ENCODE measurements at regions not wholly inside any gene's neighbourhood (a gene's known extent, or its start where the extent isn't known, plus 50 kb on each side); places are given as distances from the start of the nearest gene placed in this dataset.

DNA sequence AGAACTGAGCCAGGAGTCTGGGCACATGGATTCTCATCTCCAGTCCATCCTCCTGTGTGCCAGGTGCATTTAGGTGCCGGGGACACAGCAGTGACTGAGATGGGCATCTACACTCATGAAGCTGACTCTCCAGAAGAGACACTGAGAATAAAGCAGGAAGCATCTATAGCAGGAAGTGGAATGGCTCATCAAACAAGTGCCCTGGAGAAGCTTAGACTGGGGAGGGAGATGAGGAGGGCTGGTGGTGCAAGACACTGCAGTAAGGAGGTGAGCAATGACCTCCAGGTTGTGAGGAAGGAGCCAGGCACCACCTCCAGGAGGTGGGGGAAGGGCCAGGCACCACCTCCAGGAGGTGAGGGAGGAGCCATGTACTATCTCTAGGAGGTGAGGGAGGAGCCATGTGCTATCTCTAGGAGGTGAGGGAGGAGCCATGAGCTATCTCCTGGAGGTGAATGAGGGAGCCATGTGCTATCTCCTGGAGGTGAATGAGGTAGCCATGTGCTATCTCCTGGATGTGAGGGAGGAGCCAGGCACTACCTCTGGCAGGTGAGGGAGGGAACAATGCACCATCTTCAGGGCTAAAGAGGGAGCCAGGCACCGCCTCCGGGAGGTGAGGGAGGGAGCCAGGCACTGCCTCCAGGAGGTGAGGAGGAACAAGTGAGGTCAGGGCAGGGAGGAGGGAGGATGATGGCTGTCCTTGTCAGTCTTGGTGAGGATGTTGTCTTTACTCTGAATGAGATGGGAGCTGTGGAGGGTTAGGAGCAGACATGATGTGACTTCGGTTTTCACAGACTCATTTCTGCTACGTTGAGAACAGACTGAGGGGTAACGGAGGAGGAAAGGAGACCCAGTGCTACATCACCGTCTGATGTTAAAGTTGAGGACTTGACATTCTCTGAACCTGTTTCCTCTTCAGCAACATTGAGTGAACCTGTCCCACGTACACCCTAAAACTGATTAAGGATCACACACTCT, 961.9 kb upstream of the TMEM132C start:
- no peak for DNase-seq
- no peaks in the 10 kb centered on the region for H3K27me3 ChIP-seq (ENCODE audit: low read length)
- no peak overlapping the region for H3K9ac ChIP-seq (ENCODE audit: low read length)
- no peak overlapping the region for H3K27ac ChIP-seq (ENCODE audit: low read length)
- H3K9me3 ChIP-seq (ENCODE audit: low read length): peaks cover 2% of the 10 kb centered on the region; the same call in 1 of the 2 replicates
- H3K79me2 ChIP-seq (ENCODE audit: low read length): no peaks in the 10 kb centered on the region
- H3K4me2 ChIP-seq (ENCODE audit: low read depth, low read length, poor library complexity, severe bottlenecking): no peak overlapping the region
- H3K9me2 ChIP-seq (replicated peaks; ENCODE audit: insufficient read depth, low read length): no peaks in the 10 kb centered on the region
- H3K4me1 ChIP-seq (ENCODE audit: low read length): no peaks in the 10 kb centered on the region
- H2AFZ ChIP-seq (ENCODE audit: low read length): no peak overlapping the region
- H3K36me3 ChIP-seq (ENCODE audit: insufficient read depth, low read length): no peaks in the 10 kb centered on the region
- no peak overlapping the region for H3K4me3 ChIP-seq (ENCODE audit: low read length)
- H4K20me1 ChIP-seq (ENCODE audit: insufficient read depth, low read depth, low read length): no peaks in the 10 kb centered on the region

DNA sequence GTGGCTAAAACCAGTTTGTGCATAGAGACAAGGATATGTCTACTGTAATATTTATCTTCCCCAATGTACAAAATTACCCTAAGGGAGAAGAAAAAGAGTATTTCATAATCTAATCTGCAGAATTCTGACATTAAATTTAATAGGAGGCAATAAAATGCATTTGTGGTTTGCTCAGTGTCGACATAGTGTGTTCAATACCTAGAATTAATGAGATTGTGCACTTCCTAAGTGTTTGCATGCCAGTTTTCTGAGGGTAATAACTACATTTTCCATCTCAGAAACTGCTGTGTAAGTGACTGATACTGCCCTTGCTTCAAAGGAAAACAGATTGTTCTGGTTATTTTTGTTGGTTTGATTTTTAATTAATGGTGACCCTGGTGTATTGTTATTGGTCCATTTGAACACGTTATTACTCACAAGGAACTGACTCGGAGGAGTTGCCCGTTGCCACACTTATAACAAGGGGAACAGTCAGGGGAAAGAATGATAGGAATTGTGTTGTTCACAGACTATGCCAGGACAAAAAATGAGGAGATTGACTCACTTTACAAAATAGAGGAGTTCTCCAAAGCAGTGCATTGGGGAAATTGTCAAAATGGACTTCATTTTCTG, 960.3 kb upstream of the TMEM132C start:
- Histone ChIP-seq H3K4me1 (ENCODE audit: low read length) (no peaks in the 10 kb centered on the region), H3K27ac (ENCODE audit: low read length) (no peak overlapping the region), H3K9me2 (replicated peaks; ENCODE audit: insufficient read depth, low read length) (no peaks in the 10 kb centered on the region), H3K4me3 (ENCODE audit: low read length) (no peak overlapping the region), H3K79me2 (ENCODE audit: low read length) (no peaks in the 10 kb centered on the region), H2AFZ (ENCODE audit: low read length) (no peak overlapping the region), H3K36me3 (ENCODE audit: insufficient read depth, low read length) (no peaks in the 10 kb centered on the region), H3K4me2 (ENCODE audit: low read depth, low read length, poor library complexity, severe bottlenecking) (no peak overlapping the region), H3K9ac (ENCODE audit: low read length) (no peak overlapping the region), H3K27me3 (ENCODE audit: low read length) (no peaks in the 10 kb centered on the region), H3K9me3 (ENCODE audit: low read length) (peaks cover 2% of the 10 kb centered on the region; the same call in 1 of the 2 replicates), H4K20me1 (ENCODE audit: insufficient read depth, low read depth, low read length) (no peaks in the 10 kb centered on the region)
- DNase-seq: no peak

DNA sequence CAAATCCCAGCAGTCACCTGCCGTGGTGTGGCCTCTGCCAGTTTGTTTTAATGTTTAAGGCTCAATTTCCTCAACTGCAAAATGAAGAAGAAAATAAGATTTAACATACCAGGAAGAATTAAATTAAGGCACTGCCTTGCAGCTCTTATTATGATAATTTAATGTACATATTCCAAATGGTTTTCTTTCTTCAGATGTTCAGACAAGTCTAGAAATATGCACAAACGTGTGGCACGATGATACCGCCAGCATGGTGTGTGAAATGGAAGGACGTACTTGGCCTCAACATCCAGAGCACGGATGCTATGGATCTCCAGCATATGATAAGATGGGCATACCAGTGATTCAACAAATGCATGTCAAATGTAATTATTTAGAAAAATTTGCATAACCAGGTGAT, 959.4 kb upstream of the TMEM132C start:
- no peak overlapping the region for H3K9ac ChIP-seq (ENCODE audit: low read length)
- H3K4me3 ChIP-seq (ENCODE audit: low read length): no peak overlapping the region
- no peaks in the 10 kb centered on the region for H4K20me1 ChIP-seq (ENCODE audit: insufficient read depth, low read depth, low read length)
- DNase-seq: no peak
- no peaks in the 10 kb centered on the region for H3K36me3 ChIP-seq (ENCODE audit: insufficient read depth, low read length)
- peaks cover 2% of the 10 kb centered on the region; the same call in 1 of the 2 replicates for H3K9me3 ChIP-seq (ENCODE audit: low read length)
- H3K79me2 ChIP-seq (ENCODE audit: low read length): no peaks in the 10 kb centered on the region
- H2AFZ ChIP-seq (ENCODE audit: low read length): no peak overlapping the region
- no peaks in the 10 kb centered on the region for H3K27me3 ChIP-seq (ENCODE audit: low read length)
- no peaks in the 10 kb centered on the region for H3K9me2 ChIP-seq (replicated peaks; ENCODE audit: insufficient read depth, low read length)
- no peaks in the 10 kb centered on the region for H3K4me1 ChIP-seq (ENCODE audit: low read length)
- no peak overlapping the region for H3K4me2 ChIP-seq (ENCODE audit: low read depth, low read length, poor library complexity, severe bottlenecking)
- H3K27ac ChIP-seq (ENCODE audit: low read length): no peak overlapping the region

DNA sequence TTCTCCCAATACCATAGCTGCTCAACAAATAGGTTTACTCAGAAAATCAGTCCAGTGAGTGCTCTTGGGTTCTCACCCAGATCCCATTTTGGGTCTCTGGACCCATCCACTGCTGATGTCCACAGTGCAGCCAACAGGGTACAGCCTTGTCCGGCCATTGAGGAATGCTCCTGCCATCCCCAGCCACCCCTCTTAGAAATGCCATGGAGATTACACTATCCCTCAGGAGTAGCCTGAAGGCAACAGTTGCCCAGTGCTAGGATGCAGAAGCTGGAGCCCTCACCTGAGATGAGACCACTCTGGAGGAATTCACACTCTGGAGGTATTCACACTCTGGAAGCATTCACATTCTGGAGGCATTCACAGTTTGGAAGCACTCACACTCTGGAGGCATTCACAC, 958.8 kb upstream of the TMEM132C start:
- Histone ChIP-seq H3K4me2 (ENCODE audit: low read depth, low read length, poor library complexity, severe bottlenecking) (no peak overlapping the region), H3K4me3 (ENCODE audit: low read length) (no peak overlapping the region), H4K20me1 (ENCODE audit: insufficient read depth, low read depth, low read length) (no peaks in the 10 kb centered on the region), H2AFZ (ENCODE audit: low read length) (no peak overlapping the region), H3K36me3 (ENCODE audit: insufficient read depth, low read length) (no peaks in the 10 kb centered on the region), H3K9me2 (replicated peaks; ENCODE audit: insufficient read depth, low read length) (no peaks in the 10 kb centered on the region), H3K9me3 (ENCODE audit: low read length) (peaks cover 2% of the 10 kb centered on the region; the same call in 1 of the 2 replicates), H3K27me3 (ENCODE audit: low read length) (no peaks in the 10 kb centered on the region), H3K9ac (ENCODE audit: low read length) (no peak overlapping the region), H3K27ac (ENCODE audit: low read length) (no peak overlapping the region), H3K79me2 (ENCODE audit: low read length) (no peaks in the 10 kb centered on the region), H3K4me1 (ENCODE audit: low read length) (no peaks in the 10 kb centered on the region)
- DNase-seq: no peak

DNA sequence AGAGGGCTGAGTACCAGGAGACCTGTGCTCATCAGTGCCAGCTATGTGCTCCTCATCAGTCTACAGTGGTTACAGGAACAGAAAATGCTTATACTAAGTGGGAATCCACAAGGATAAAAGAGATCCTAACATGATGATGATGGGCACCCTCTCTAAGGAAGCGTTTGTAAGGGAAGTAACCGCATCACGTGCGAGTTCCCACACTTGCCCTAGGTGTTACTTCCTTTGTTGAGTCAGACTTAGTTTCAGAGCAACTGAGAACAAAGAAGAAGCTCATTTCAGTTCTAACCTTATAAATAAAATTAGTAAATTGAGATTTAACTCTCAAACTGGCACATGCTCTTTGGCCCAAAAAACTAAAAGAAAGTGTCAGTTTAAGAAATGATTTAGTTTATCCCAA, 956.4 kb upstream of the TMEM132C start:
- H3K4me2 ChIP-seq (ENCODE audit: low read depth, low read length, poor library complexity, severe bottlenecking): no peak overlapping the region
- H3K36me3 ChIP-seq (ENCODE audit: insufficient read depth, low read length): no peaks in the 10 kb centered on the region
- H3K4me3 ChIP-seq (ENCODE audit: low read length): no peak overlapping the region
- no peaks in the 10 kb centered on the region for H4K20me1 ChIP-seq (ENCODE audit: insufficient read depth, low read depth, low read length)
- H3K27me3 ChIP-seq (ENCODE audit: low read length): no peaks in the 10 kb centered on the region
- no peaks in the 10 kb centered on the region for H3K4me1 ChIP-seq (ENCODE audit: low read length)
- H3K9ac ChIP-seq (ENCODE audit: low read length): no peak overlapping the region
- H3K9me2 ChIP-seq (replicated peaks; ENCODE audit: insufficient read depth, low read length): no peaks in the 10 kb centered on the region
- no peak for DNase-seq
- no peaks in the 10 kb centered on the region for H3K79me2 ChIP-seq (ENCODE audit: low read length)
- no peak overlapping the region for H3K27ac ChIP-seq (ENCODE audit: low read length)
- H3K9me3 ChIP-seq (ENCODE audit: low read length): peaks cover 6% of the 10 kb centered on the region; the same call in 1 of the 2 replicates
- H2AFZ ChIP-seq (ENCODE audit: low read length): no peak overlapping the region

DNA sequence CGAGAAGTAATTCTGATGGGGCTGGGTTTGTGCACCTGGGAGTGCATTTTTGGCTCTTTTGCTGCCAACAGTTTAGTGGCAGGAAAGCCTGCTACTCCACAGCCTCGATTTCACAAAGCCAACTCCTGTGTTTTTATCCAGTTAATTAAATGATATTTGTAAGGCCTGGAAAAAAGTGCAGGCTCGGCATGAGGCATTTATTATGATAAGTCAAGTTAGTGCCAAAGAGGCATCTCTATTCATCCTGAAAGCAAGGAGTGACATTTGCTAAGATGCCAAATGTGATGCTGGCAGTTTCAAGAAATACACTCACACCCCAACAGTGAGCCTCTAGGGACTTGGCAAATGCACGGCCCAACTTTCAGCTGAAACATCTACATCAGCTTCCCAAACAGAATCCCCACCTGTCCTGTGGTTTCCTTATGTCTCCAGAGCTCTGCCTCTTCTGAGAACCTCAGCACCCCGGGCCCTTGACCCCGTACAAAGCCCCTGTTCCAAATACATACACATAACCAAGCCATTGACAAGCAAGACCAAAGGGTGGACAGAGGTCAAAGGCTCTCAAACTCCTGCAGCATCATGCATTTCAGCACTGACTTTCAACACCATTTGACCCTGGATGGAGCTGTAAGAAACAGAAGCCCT, 955.1 kb upstream of the TMEM132C start:
- Histone ChIP-seq H3K4me2 (ENCODE audit: low read depth, low read length, poor library complexity, severe bottlenecking) (no peak overlapping the region), H3K4me1 (ENCODE audit: low read length) (no peaks in the 10 kb centered on the region), H4K20me1 (ENCODE audit: insufficient read depth, low read depth, low read length) (no peaks in the 10 kb centered on the region), H3K9me3 (ENCODE audit: low read length) (peaks cover 4% of the 10 kb centered on the region; the same call in 1 of the 2 replicates), H3K36me3 (ENCODE audit: insufficient read depth, low read length) (no peaks in the 10 kb centered on the region), H3K9ac (ENCODE audit: low read length) (no peak overlapping the region), H3K79me2 (ENCODE audit: low read length) (no peaks in the 10 kb centered on the region), H3K27me3 (ENCODE audit: low read length) (no peaks in the 10 kb centered on the region), H3K9me2 (replicated peaks; ENCODE audit: insufficient read depth, low read length) (no peaks in the 10 kb centered on the region), H2AFZ (ENCODE audit: low read length) (no peak overlapping the region), H3K27ac (ENCODE audit: low read length) (no peak overlapping the region), H3K4me3 (ENCODE audit: low read length) (no peak overlapping the region)
- no peak for DNase-seq

DNA sequence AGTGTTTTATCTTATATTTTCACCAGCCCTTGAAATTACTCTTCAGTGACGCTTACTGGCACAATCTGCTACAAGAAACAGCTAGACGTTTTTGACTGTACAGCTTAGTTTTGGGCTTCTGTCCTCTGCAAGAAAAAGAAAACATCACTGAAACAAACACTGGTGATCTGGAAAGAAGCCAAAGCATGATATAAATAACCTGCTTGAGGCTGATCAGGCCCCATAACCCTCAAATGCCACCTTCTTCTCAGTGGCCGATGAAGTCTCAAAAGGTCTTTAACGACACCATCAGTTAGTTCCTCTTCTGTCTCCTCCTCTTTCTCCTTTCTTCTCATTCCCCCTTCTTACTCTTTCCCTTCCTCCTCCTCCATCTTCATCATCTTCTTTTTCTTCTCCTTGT, 942.3 kb upstream of the TMEM132C start:
- Histone ChIP-seq H3K9me3 (ENCODE audit: low read length) (0 out of 2 replicates have a peak, but pooled peaks cover 4% of the 10 kb centered on the region), H3K27me3 (ENCODE audit: low read length) (no peaks in the 10 kb centered on the region), H3K9me2 (replicated peaks; ENCODE audit: insufficient read depth, low read length) (no peaks in the 10 kb centered on the region), H3K4me2 (ENCODE audit: low read depth, low read length, poor library complexity, severe bottlenecking) (no peak overlapping the region), H3K27ac (ENCODE audit: low read length) (no peak overlapping the region), H3K9ac (ENCODE audit: low read length) (no peak overlapping the region), H2AFZ (ENCODE audit: low read length) (no peak overlapping the region), H3K4me1 (ENCODE audit: low read length) (no peaks in the 10 kb centered on the region), H3K4me3 (ENCODE audit: low read length) (no peak overlapping the region), H3K79me2 (ENCODE audit: low read length) (no peaks in the 10 kb centered on the region), H4K20me1 (ENCODE audit: insufficient read depth, low read depth, low read length) (no peaks in the 10 kb centered on the region), H3K36me3 (ENCODE audit: insufficient read depth, low read length) (no peaks in the 10 kb centered on the region)
- DNase-seq: no peak

DNA sequence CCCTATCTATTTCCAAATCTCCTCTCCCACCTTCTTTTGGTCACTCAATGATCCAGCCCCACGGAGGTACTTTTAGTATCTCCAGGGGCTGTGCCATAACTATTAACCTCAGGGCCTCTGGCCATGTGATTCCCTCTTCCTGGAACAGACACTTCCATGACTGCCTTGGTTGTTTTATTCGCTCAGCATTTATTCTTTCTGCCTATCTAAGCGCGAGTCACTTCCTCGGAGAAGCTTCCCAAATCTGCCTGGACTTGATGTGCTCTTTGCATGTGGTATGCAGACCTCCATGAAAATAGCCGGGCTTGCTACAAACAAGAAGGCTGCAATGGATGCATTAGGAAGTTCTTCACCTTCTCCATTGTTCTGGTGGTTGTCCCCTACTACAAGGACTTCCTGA, 939.0 kb upstream of the TMEM132C start:
- H2AFZ ChIP-seq (ENCODE audit: low read length): no peak overlapping the region
- no peak overlapping the region for H3K27ac ChIP-seq (ENCODE audit: low read length)
- DNase-seq: no peak
- H3K36me3 ChIP-seq (ENCODE audit: insufficient read depth, low read length): no peaks in the 10 kb centered on the region
- no peak overlapping the region for H3K9ac ChIP-seq (ENCODE audit: low read length)
- no peak overlapping the region for H3K4me3 ChIP-seq (ENCODE audit: low read length)
- H3K4me1 ChIP-seq (ENCODE audit: low read length): no peaks in the 10 kb centered on the region
- no peaks in the 10 kb centered on the region for H3K79me2 ChIP-seq (ENCODE audit: low read length)
- H3K9me3 ChIP-seq (ENCODE audit: low read length): 0 out of 2 replicates have a peak, but pooled peaks cover 4% of the 10 kb centered on the region
- H3K4me2 ChIP-seq (ENCODE audit: low read depth, low read length, poor library complexity, severe bottlenecking): no peak overlapping the region
- no peaks in the 10 kb centered on the region for H4K20me1 ChIP-seq (ENCODE audit: insufficient read depth, low read depth, low read length)
- H3K9me2 ChIP-seq (replicated peaks; ENCODE audit: insufficient read depth, low read length): no peaks in the 10 kb centered on the region
- H3K27me3 ChIP-seq (ENCODE audit: low read length): no peaks in the 10 kb centered on the region
